ENCODE measurements at regions not wholly inside any gene's neighbourhood (a gene's known extent, or its start where the extent isn't known, plus 50 kb on each side); places are given as distances from the start of the nearest gene placed in this dataset.
"Not testable (repeated sequence)": the region's sequence is repeated elsewhere in the genome, so short reads cannot be mapped to it uniquely, and the experiment has no call there.

DNA sequence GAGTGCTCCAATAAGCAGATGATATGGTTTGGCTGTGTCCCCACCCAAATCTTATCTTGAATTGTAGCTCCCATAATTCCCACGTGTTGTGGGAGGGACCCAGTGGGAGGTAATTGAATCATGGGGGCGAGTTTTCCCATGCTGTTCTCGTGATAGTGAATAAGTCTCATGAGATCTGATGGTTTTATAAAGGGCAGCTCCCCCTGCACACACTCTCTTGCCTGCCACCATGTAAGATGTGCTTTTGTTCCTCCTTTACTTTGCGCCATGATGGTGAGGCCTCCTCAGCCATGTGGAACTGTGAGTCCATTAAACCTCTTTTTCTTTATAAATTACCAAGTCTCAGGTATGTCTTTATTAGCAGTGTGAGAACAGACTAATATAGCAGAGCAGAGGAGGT, 142.5 kb downstream of the ADSS2 start:
- not testable (repeated sequence) for H3K9me3 ChIP-seq (ENCODE audit: low read length); H3K27ac ChIP-seq (ENCODE audit: low read length); H3K36me3 ChIP-seq (ENCODE audit: insufficient read depth, low read length); H3K9ac ChIP-seq (ENCODE audit: low read length); H4K20me1 ChIP-seq (ENCODE audit: insufficient read depth); H2AFZ ChIP-seq (ENCODE audit: low read depth, low read length); H3F3A ChIP-seq (ENCODE audit: insufficient read depth, low read length, poor library complexity, severe bottlenecking); H3K4me2 ChIP-seq (ENCODE audit: low read length); H3K4me3 ChIP-seq (ENCODE audit: low read length); H3K9me2 ChIP-seq (ENCODE audit: insufficient read depth, low read length); H3K27me3 ChIP-seq (ENCODE audit: insufficient read depth, low read depth, low read length); H3K79me2 ChIP-seq (replicated peaks; ENCODE audit: insufficient read depth, low read length)

- no peak overlapping the region for H3K4me2 ChIP-seq (ENCODE audit: low read length)
- no peak for TF ChIP-seq MXI1 (conservative IDR thresholded peaks at IDR 0.05; ENCODE audit: poor library complexity, severe bottlenecking)
- TF ChIP-seq, protein P1, sequence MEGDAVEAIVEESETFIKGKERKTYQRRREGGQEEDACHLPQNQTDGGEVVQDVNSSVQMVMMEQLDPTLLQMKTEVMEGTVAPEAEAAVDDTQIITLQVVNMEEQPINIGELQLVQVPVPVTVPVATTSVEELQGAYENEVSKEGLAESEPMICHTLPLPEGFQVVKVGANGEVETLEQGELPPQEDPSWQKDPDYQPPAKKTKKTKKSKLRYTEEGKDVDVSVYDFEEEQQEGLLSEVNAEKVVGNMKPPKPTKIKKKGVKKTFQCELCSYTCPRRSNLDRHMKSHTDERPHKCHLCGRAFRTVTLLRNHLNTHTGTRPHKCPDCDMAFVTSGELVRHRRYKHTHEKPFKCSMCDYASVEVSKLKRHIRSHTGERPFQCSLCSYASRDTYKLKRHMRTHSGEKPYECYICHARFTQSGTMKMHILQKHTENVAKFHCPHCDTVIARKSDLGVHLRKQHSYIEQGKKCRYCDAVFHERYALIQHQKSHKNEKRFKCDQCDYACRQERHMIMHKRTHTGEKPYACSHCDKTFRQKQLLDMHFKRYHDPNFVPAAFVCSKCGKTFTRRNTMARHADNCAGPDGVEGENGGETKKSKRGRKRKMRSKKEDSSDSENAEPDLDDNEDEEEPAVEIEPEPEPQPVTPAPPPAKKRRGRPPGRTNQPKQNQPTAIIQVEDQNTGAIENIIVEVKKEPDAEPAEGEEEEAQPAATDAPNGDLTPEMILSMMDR (IDR thresholded peaks at IDR 0.05; ENCODE audit: poor library complexity, severe bottlenecking) = no peak
- TF ChIP-seq REST (IDR thresholded peaks at IDR 0.05; ENCODE audit: borderline replicate concordance) = no peak
- no peak for TF ChIP-seq POLR2AphosphoS5 (IDR thresholded peaks at IDR 0.05)
- TF ChIP-seq RAD21 (conservative IDR thresholded peaks at IDR 0.05) = no peak
- no peak for TF ChIP-seq EZH2 (IDR thresholded peaks at IDR 0.05; ENCODE audit: borderline replicate concordance, insufficient read depth, low read length, poor library complexity, severe bottlenecking)
- TF ChIP-seq SMC3 (conservative IDR thresholded peaks at IDR 0.05; ENCODE audit: poor library complexity) = no peak
- TF ChIP-seq TAF1 (IDR thresholded peaks at IDR 0.05; ENCODE audit: low read depth) = no peak
- no peak for TF ChIP-seq EP300 (conservative IDR thresholded peaks at IDR 0.05; ENCODE audit: poor library complexity, severe bottlenecking)
- H3K27me3 ChIP-seq (ENCODE audit: insufficient read depth, low read depth, low read length) = no peaks in the 10 kb centered on the region
- no peaks in the 10 kb centered on the region for H4K20me1 ChIP-seq (ENCODE audit: insufficient read depth)
- no peak overlapping the region for H3K27ac ChIP-seq (ENCODE audit: low read length)
- no peaks in the 10 kb centered on the region for H3K79me2 ChIP-seq (replicated peaks; ENCODE audit: insufficient read depth, low read length)
- no peak overlapping the region for H3K9ac ChIP-seq (ENCODE audit: low read length)
- no peak overlapping the region for H3K4me3 ChIP-seq (ENCODE audit: low read length)
- H3K36me3 ChIP-seq (ENCODE audit: insufficient read depth, low read length) = no peaks in the 10 kb centered on the region
- H3K9me3 ChIP-seq (ENCODE audit: low read length) = no peaks in the 10 kb centered on the region
- H3K9me2 ChIP-seq (ENCODE audit: insufficient read depth, low read length) = no peaks in the 10 kb centered on the region
- H2AFZ ChIP-seq (ENCODE audit: low read depth, low read length) = no peak overlapping the region
- no peaks in the 10 kb centered on the region for H3F3A ChIP-seq (ENCODE audit: insufficient read depth, low read length, poor library complexity, severe bottlenecking)
Measured at GRCh38 chr1:244311784-244312532, 139.8 kb downstream of the ADSS2 start.
